Thyroid gland (tissue), 4 donors: ENCODE measurements at regions not wholly inside any gene's neighbourhood (a gene's known extent, or its start where the extent isn't known, plus 50 kb on each side); places are given as distances from the start of the nearest gene placed in this dataset.

ENCODE experiments used
- DNase-seq, 2 donors: peaks; one replicate each; pipeline ENCODE4 v3.0.0-alpha.2; 2019
- H3K27ac ChIP-seq, 3 donors: fragments of 200-600 bp; sonication (generic); 1 replicate in 2 of 3; 2 replicates in 1 of 3; pipeline ENCODE4 v1.5.1; 2016 to 2019; ENCODE audit warnings: mild to moderate bottlenecking in 1 of 3, moderate library complexity in 1 of 3
- H3K27me3 ChIP-seq: fragments of 200-600 bp; sonication (generic); one replicate; pipeline ENCODE4 v1.5.1; 2019
- H3K36me3 ChIP-seq, 2 donors: fragments of 200-600 bp; sonication (generic); one replicate each; pipeline ENCODE4 v1.5.1; 2016 to 2019
- H3K4me1 ChIP-seq, 2 donors: fragments of 200-600 bp; sonication (generic); one replicate each; pipeline ENCODE4 v1.5.1; 2017 to 2019
- H3K4me3 ChIP-seq, 3 donors: fragments of 200-600 bp; sonication (generic); replicated peaks in 1 of 3; 1 replicate in 2 of 3; 2 replicates in 1 of 3; pipeline ENCODE4 v1.5.1; 2016; ENCODE audit warnings: mild to moderate bottlenecking in 1 of 3
- H3K9me3 ChIP-seq: fragments of 200-600 bp; sonication (generic); one replicate; pipeline ENCODE4 v1.5.1; 2017
- POLR2A ChIP-seq, 2 donors: fragments of 450-650 bp; IDR thresholded peaks; one replicate each; pipeline ENCODE4 v1.6.1; 2017; ENCODE audit warnings: antibody characterized with exemption in 2 of 2, mild to moderate bottlenecking in 2 of 2, moderate library complexity in 1 of 2
- WGBS, 2 donors: methylation state at CpG; one replicate each; pipeline ENCODE4 v1.1.5; 2017; 5-methylcytosine and 5-hydroxymethylcytosine counted together
- intact Hi-C: fragments of 100-400 bp; cut with DNase I; formaldehyde crosslinking; loops from one replicate; pipeline ENCODE4 v1.15.1; 2023
- TF ChIP-seq, protein P1 (sequence below), 6 experiments: fragments of 200-600 bp in 3 of 6; fragments of 450-650 bp in 3 of 6; sonication (generic) in 3 of 6; IDR thresholded peaks; one replicate each; pipeline ENCODE4 v1.5.1; 2016 to 2019; ENCODE audit warnings: antibody characterized with exemption in 6 of 6, mild to moderate bottlenecking in 2 of 6, inconsistent platforms in 1 of 6, moderate library complexity in 1 of 6

DNA sequence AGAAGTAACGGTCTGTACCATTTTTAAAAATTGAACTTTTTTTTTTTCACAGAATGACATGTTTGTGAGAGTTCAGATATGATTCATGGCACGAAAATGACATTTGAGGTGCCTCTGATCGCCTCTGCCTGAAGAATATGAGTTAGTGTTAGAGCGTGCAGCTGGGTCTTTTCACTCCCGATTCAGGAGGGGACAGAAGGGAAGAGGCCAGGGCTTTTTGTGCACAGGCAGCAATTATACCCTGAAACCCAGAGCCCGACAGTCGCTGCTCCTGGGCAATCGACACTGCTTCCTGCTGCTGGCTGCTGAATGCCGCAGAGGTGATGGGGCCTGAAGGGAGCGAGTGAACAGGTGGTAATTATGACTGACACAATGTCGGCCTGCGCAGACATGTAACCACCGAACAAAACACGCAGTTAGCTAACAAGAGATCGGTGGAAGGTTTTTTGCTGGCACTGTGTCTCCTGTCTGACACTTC is 652.0 kb upstream of the NOX3 start:
- Histone ChIP-seq H3K36me3 (no peaks in the 10 kb centered on the region), H3K4me3 (no peak overlapping the region), H3K9me3 (no peaks in the 10 kb centered on the region), H3K27me3 (no peaks in the 10 kb centered on the region), H3K4me1 (no peaks in the 10 kb centered on the region), H3K27ac (no peak overlapping the region)
- intact Hi-C loops, result no loop called here
- 87 to 93% methylated on average over 15 of the region's 15 CpGs for WGBS, 2 donors
- no peak for DNase-seq
- TF ChIP-seq POLR2A (IDR thresholded peaks at IDR 0.05), result no peak
- TF ChIP-seq, protein P1, sequence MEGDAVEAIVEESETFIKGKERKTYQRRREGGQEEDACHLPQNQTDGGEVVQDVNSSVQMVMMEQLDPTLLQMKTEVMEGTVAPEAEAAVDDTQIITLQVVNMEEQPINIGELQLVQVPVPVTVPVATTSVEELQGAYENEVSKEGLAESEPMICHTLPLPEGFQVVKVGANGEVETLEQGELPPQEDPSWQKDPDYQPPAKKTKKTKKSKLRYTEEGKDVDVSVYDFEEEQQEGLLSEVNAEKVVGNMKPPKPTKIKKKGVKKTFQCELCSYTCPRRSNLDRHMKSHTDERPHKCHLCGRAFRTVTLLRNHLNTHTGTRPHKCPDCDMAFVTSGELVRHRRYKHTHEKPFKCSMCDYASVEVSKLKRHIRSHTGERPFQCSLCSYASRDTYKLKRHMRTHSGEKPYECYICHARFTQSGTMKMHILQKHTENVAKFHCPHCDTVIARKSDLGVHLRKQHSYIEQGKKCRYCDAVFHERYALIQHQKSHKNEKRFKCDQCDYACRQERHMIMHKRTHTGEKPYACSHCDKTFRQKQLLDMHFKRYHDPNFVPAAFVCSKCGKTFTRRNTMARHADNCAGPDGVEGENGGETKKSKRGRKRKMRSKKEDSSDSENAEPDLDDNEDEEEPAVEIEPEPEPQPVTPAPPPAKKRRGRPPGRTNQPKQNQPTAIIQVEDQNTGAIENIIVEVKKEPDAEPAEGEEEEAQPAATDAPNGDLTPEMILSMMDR (IDR thresholded peaks at IDR 0.05), result no peak

DNA sequence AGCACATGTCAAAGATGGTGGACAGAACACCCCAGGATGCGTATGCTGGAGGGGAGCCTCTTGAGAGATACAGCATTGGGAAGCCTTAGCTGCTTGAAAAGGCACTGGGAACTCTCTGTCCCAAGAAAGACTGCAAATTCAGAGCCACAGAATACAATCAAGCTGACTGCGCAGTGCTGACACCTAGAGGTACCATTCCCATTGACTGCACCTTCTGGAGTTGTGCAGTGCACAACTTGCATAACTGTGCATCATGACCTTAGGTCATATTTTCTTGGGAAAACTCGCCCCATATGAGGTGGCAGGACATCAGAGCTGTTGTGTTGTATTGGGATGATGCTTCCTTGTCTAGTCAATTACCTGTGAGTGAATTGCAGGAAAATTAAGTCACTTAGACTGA is 646.5 kb upstream of the NOX3 start:
- Histone ChIP-seq H3K27ac (no peak overlapping the region), H3K36me3 (no peaks in the 10 kb centered on the region), H3K27me3 (no peaks in the 10 kb centered on the region), H3K4me3 (no peak overlapping the region), H3K9me3 (no peaks in the 10 kb centered on the region), H3K4me1 (no peaks in the 10 kb centered on the region)
- no peak for DNase-seq
- TF ChIP-seq, protein P1 (IDR thresholded peaks at IDR 0.05), result no peak
- TF ChIP-seq POLR2A (IDR thresholded peaks at IDR 0.05), result no peak
- 92 to 96% methylated on average over 3 of the region's 3 CpGs for WGBS, 2 donors
- intact Hi-C loops, result no loop called here

DNA sequence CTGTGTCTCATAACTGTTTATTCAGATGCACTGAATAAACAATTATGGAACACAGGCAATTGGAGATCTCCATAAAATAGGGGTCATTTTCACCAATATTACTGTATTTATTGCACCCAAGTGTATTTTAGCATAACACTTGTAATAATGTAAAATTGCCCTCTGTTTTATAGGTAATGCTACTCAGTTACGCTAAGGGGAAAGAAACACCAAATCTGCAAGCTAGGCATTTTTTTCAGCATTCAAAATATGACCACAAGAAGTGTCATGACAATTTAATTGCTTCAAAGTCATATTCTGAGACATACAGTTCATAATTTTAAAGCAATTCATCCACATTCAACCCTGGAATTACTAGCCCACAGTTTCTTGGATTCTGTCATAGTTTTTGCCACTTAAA is 643.2 kb upstream of the NOX3 start:
- no peak for DNase-seq
- Histone ChIP-seq H3K36me3 (no peaks in the 10 kb centered on the region), H3K4me1 (no peaks in the 10 kb centered on the region), H3K9me3 (no peaks in the 10 kb centered on the region), H3K27me3 (no peaks in the 10 kb centered on the region), H3K4me3 (no peak overlapping the region), H3K27ac (no peak overlapping the region)
- 93 to 100% methylated on average over 1 of the region's 1 CpG for WGBS, 2 donors
- TF ChIP-seq, protein P1 (IDR thresholded peaks at IDR 0.05), result no peak
- TF ChIP-seq POLR2A (IDR thresholded peaks at IDR 0.05), result no peak
- intact Hi-C loops, result no loop called here

DNA sequence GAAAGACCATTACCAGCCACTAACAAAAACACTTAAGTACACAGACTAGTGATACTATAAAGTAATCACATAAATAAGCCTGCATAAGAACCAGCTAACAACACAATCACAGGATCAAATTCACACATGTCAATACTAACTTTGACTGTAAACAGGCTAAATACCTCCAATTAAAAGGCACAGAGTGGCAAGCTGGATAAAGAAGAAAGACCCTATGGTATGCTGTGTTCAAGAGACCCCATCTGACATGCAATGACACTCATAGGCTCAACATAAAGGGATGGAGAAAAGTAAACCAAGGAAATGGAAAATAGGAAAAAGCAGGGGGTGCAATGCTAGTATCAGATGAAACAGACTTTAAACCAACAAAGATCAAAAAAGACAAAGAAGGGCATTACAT is 631.8 kb upstream of the NOX3 start:
- H3K4me3 ChIP-seq, result no peak overlapping the region
- intact Hi-C loops, result no loop called here
- no peak for TF ChIP-seq POLR2A (IDR thresholded peaks at IDR 0.05)
- TF ChIP-seq, protein P1 (IDR thresholded peaks at IDR 0.05), result no peak
- H3K9me3 ChIP-seq, result no peaks in the 10 kb centered on the region
- no peak overlapping the region for H3K27ac ChIP-seq
- no peaks in the 10 kb centered on the region for H3K27me3 ChIP-seq
- H3K4me1 ChIP-seq, result no peaks in the 10 kb centered on the region
- H3K36me3 ChIP-seq, result no peaks in the 10 kb centered on the region
- DNase-seq, result no peak

DNA sequence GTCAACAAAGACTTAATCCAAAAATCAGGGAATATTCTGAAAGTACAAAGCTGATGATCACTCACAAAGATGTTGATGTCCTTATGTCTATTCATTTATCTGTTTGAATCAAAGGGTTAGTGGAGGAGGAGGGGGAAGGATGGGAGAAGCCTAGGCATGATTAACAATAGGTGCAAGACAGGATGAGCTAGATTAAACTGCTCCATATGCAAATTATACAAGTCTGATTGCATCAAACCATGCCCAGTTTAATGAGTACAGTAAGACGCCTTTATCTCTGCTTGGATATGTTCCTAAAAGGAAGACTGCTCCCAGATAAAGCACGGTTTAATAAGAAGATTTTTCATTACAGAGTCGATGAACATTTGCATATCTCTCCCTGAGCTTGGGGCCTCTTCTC is 626.4 kb upstream of the NOX3 start:
- WGBS, 2 donors, result 78 to 85% methylated on average over 3 of the region's 3 CpGs

More for the DNA sequence above, 626.4 kb upstream of the NOX3 start:
- DNase-seq, result no peak
- Histone ChIP-seq H3K36me3 (no peaks in the 10 kb centered on the region), H3K9me3 (no peaks in the 10 kb centered on the region), H3K27ac (no peak overlapping the region), H3K4me3 (no peak overlapping the region), H3K27me3 (no peaks in the 10 kb centered on the region), H3K4me1 (no peaks in the 10 kb centered on the region)
- intact Hi-C loops, result no loop called here
- no peak for TF ChIP-seq POLR2A (IDR thresholded peaks at IDR 0.05)
- TF ChIP-seq, protein P1 (IDR thresholded peaks at IDR 0.05), result no peak
